Medulla oblongata (tissue), 1 donor: ENCODE measurements at regions not wholly inside any gene's neighbourhood (a gene's known extent, or its start where the extent isn't known, plus 50 kb on each side); places are given as distances from the start of the nearest gene placed in this dataset.
"Not testable (repeated sequence)": the region's sequence is repeated elsewhere in the genome, so short reads cannot be mapped to it uniquely, and the experiment has no call there.

ENCODE experiments used
- DNase-seq: peaks from one replicate; pipeline ENCODE4 v3.0.0-alpha.2; 2015; ENCODE audit errors: extremely low spot score

GRCh38 chr12:34405286-34406227 is 383.3 kb downstream of the ALG10 start:
- no peak for DNase-seq

GRCh38 chr12:34406228-34406995 is 384.1 kb downstream of the ALG10 start:
- no peak for DNase-seq

- no peak for DNase-seq
Measured at GRCh38 chr12:34406996-34407300, 384.7 kb downstream of the ALG10 start.

- DNase-seq, result no peak
Measured at GRCh38 chr12:34407813-34408212, 385.5 kb downstream of the ALG10 start.

- DNase-seq, result not testable (repeated sequence)
Measured at GRCh38 chr12:34431509-34431908, 409.2 kb downstream of the ALG10 start.
